ENCODE measurements at regions not wholly inside any gene's neighbourhood (a gene's known extent, or its start where the extent isn't known, plus 50 kb on each side); places are given as distances from the start of the nearest gene placed in this dataset.

DNA sequence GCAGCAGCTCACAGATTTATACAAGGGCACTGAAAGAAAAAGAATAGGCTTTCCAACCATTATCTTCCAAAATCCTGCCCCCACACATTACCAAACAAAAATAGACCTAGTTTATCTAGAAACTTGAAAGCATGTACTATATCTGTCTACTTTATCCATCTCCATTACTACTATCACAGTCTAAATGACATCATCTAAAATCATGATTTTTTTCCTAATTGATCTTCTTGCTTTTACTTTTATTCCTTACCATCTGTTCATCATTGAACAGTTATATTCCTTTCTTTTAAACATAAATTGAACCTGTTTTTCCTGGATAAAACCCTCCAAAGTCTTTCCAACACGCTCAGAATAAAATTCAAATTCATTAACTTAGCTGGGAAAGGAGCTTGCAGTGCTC lies 414.7 kb downstream of the KCTD12 start:
- no peaks in the 10 kb centered on the region for H3K9me3 ChIP-seq (ENCODE audit: control insufficient read depth in 2 of 3, insufficient read depth in 1 of 3, low read length in 3 of 3)
- FAIRE-seq: no peak

GRCh38 chr13:76470991-76471390 lies 415.2 kb downstream of the KCTD12 start:
- intact Hi-C loops (cut with DNase I): loop anchor here (10.0 kb wide), 1 partner anchor 434 kb away; no protein-coding TSS in a partner anchor
- FAIRE-seq: no peak
- no peak overlapping the region for H3K9ac ChIP-seq (ENCODE audit: low read length in 3 of 3)

More for the DNA sequence above, 414.7 kb downstream of the KCTD12 start:
- Histone ChIP-seq H3K4me3 (ENCODE audit: low read length in 3 of 3) (no peak overlapping the region), H3K27ac (ENCODE audit: low read depth in 2 of 2, low read length in 2 of 2) (no peak overlapping the region), H3K27me3 (ENCODE audit: control insufficient read depth, insufficient read depth, low read length) (no peaks in the 10 kb centered on the region), H3K4me1 (ENCODE audit: control insufficient read depth in 2 of 3, insufficient read depth in 2 of 3, low read depth in 1 of 3, low read length in 3 of 3) (no peaks in the 10 kb centered on the region), H3K9ac (ENCODE audit: low read length in 3 of 3) (no peak overlapping the region), H3K36me3 (ENCODE audit: control insufficient read depth in 2 of 3, insufficient read depth in 3 of 3, low read length in 3 of 3) (no peaks in the 10 kb centered on the region)
- no peak for DNase-seq
- intact Hi-C loops (cut with DNase I): loop anchor here (10.0 kb wide), 1 partner anchor 433 kb away; no protein-coding TSS in a partner anchor
- TF ChIP-seq, protein P1, sequence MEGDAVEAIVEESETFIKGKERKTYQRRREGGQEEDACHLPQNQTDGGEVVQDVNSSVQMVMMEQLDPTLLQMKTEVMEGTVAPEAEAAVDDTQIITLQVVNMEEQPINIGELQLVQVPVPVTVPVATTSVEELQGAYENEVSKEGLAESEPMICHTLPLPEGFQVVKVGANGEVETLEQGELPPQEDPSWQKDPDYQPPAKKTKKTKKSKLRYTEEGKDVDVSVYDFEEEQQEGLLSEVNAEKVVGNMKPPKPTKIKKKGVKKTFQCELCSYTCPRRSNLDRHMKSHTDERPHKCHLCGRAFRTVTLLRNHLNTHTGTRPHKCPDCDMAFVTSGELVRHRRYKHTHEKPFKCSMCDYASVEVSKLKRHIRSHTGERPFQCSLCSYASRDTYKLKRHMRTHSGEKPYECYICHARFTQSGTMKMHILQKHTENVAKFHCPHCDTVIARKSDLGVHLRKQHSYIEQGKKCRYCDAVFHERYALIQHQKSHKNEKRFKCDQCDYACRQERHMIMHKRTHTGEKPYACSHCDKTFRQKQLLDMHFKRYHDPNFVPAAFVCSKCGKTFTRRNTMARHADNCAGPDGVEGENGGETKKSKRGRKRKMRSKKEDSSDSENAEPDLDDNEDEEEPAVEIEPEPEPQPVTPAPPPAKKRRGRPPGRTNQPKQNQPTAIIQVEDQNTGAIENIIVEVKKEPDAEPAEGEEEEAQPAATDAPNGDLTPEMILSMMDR (IDR thresholded peaks at IDR 0.05; ENCODE audit: borderline replicate concordance, extremely low read depth, insufficient read depth): no peak

DNA sequence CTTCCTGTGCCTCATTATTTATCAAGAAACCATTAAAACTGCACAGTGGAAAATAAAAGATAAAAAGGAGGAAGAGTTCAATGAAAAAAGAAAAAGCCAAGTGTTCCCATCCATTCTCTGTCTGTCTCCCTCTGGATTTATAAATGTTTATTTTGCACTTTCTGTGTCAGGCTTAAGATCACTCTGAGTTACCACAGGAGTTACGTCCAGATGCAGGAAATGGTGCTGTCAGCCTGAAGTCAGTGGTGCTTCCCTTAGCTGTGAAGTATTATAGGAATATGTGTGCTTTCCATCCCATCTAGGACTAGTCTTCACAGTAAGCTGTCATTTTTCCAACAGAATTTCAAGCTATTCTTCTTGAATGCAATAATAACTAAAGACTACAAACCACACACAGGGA lies 420.2 kb downstream of the KCTD12 start:
- DNase-seq (peak in 2 of 5 donors; percentile 9 to 23), FAIRE-seq (no peak)
- intact Hi-C loops (cut with DNase I): no loop called here
- no peak overlapping the region for H3K9ac ChIP-seq (ENCODE audit: low read length in 3 of 3)
- H3K27ac ChIP-seq (ENCODE audit: low read depth in 2 of 2, low read length in 2 of 2): no peak overlapping the region
- TF ChIP-seq, protein P1 (IDR thresholded peaks at IDR 0.05; ENCODE audit: borderline replicate concordance, extremely low read depth, insufficient read depth): no peak
- H3K36me3 ChIP-seq (ENCODE audit: control insufficient read depth in 2 of 3, insufficient read depth in 3 of 3, low read length in 3 of 3): no peaks in the 10 kb centered on the region
- H3K27me3 ChIP-seq (ENCODE audit: control insufficient read depth, insufficient read depth, low read length): no peaks in the 10 kb centered on the region
- no peaks in the 10 kb centered on the region for H3K9me3 ChIP-seq (ENCODE audit: control insufficient read depth in 2 of 3, insufficient read depth in 1 of 3, low read length in 3 of 3)
- no peak overlapping the region for H3K4me3 ChIP-seq (ENCODE audit: low read length in 3 of 3)
- no peaks in the 10 kb centered on the region for H3K4me1 ChIP-seq (ENCODE audit: control insufficient read depth in 2 of 3, insufficient read depth in 2 of 3, low read depth in 1 of 3, low read length in 3 of 3)

More at GRCh38 chr13:76470991-76471390, 415.2 kb downstream of the KCTD12 start:
- no peak for DNase-seq
- H3K4me3 ChIP-seq (ENCODE audit: low read length in 3 of 3): no peak overlapping the region
- TF ChIP-seq, protein P1 (IDR thresholded peaks at IDR 0.05; ENCODE audit: borderline replicate concordance, extremely low read depth, insufficient read depth): no peak
- no peaks in the 10 kb centered on the region for H3K27me3 ChIP-seq (ENCODE audit: control insufficient read depth, insufficient read depth, low read length)
- no peak overlapping the region for H3K27ac ChIP-seq (ENCODE audit: low read depth in 2 of 2, low read length in 2 of 2)
- H3K36me3 ChIP-seq (ENCODE audit: control insufficient read depth in 2 of 3, insufficient read depth in 3 of 3, low read length in 3 of 3): no peaks in the 10 kb centered on the region
- H3K9me3 ChIP-seq (ENCODE audit: control insufficient read depth in 2 of 3, insufficient read depth in 1 of 3, low read length in 3 of 3): no peaks in the 10 kb centered on the region
- no peaks in the 10 kb centered on the region for H3K4me1 ChIP-seq (ENCODE audit: control insufficient read depth in 2 of 3, insufficient read depth in 2 of 3, low read depth in 1 of 3, low read length in 3 of 3)

GRCh38 chr13:76463314-76463713 lies 422.9 kb downstream of the KCTD12 start:
- H3K27ac ChIP-seq (ENCODE audit: low read depth in 2 of 2, low read length in 2 of 2): no peak overlapping the region
- TF ChIP-seq, protein P1 (IDR thresholded peaks at IDR 0.05; ENCODE audit: borderline replicate concordance, extremely low read depth, insufficient read depth): no peak
- no peak for DNase-seq
- intact Hi-C loops (cut with DNase I): no loop called here
- H3K4me1 ChIP-seq (ENCODE audit: control insufficient read depth in 2 of 3, insufficient read depth in 2 of 3, low read depth in 1 of 3, low read length in 3 of 3): no peaks in the 10 kb centered on the region
- no peak for FAIRE-seq
- H3K9ac ChIP-seq (ENCODE audit: low read length in 3 of 3): no peak overlapping the region
- H3K27me3 ChIP-seq (ENCODE audit: control insufficient read depth, insufficient read depth, low read length): no peaks in the 10 kb centered on the region
- no peaks in the 10 kb centered on the region for H3K9me3 ChIP-seq (ENCODE audit: control insufficient read depth in 2 of 3, insufficient read depth in 1 of 3, low read length in 3 of 3)
- no peaks in the 10 kb centered on the region for H3K36me3 ChIP-seq (ENCODE audit: control insufficient read depth in 2 of 3, insufficient read depth in 3 of 3, low read length in 3 of 3)
- no peak overlapping the region for H3K4me3 ChIP-seq (ENCODE audit: low read length in 3 of 3)

Measured in kidney (tissue), 13 donors.